HUDEP-2 (cell line): ENCODE measurements at regions not wholly inside any gene's neighbourhood (a gene's known extent, or its start where the extent isn't known, plus 50 kb on each side); places are given as distances from the start of the nearest gene placed in this dataset.

Experiments used
- DNase-seq, 76 experiments: peaks; one replicate each; lab custom pipeline; 2025; ENCODE audit not compliant: unreplicated experiment in 76 of 76; lab: John Stamatoyannopoulos, UW

DNA sequence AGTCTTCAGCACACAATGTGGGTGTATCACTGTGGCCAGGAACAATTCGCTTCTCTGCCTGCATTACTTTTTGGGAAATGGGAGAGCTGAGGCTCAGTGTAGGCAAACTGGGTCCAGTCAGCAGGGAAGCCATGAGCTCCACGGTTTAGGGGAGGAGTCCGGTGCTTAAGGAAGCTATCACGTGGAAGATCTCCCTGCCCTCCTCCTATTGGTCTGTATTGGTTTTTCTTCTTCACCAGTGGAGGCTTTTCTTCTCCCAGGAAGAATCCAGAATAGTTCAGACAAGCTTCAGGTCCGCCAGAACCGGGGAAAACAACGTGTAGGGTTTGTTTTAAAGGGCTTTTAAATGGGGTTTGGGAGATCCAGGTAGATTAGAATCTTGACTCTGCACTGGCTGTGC lies 156.2 kb upstream of the CAMK1G start:
- no peak for DNase-seq

DNA sequence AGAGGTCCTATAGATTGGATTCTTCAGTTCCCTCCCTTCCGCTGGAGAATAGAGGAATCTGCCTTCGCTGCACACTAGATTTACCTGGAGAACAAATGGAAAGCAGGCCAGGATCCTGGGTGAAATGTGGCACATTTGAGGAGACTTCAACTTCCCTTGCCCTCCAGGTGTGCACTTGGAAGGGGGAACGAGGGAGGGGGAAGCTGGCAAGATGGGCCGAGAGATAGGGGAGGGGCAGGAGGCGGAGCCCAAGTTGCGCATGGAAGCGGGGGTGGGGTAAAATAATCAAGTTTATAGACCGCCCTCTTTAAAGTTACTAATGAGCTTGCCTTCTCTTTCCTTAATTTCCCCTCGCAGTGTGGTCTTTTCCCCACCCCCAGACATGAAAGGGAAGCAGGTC lies 155.7 kb upstream of the CAMK1G start:
- no peak for DNase-seq

DNA sequence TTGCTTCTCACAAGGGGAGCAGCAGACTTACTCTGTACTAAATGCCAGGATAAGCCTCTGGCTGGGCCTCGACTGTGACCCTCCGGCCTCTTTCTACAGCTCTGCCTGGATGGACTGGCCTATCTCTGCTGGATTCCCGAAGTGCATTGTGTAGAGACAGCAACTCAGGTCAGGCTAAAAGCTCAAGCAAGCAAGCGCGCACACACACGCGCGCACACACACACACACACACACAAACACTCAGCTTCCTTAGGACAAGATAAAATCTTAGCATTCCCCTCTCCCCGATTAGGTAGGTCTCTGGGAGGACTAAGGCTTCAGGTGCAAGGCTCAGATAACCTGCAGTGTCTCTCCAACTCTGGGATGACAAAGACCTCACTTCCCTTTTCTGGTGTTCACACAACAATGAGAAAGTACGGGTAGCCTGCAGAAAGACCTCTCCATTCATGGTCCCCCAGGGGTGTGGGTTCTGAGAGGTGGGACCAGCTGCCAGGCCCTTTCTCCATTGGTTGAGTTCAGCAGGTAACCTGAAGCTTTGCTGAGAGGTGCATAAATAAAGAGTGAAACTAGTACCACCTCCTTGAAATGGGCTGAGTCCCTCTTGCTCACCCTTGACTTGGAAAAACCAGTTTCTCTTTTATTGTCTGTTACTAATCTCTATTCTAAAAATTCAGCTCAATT lies 155.1 kb upstream of the CAMK1G start:
- no peak for DNase-seq

DNA sequence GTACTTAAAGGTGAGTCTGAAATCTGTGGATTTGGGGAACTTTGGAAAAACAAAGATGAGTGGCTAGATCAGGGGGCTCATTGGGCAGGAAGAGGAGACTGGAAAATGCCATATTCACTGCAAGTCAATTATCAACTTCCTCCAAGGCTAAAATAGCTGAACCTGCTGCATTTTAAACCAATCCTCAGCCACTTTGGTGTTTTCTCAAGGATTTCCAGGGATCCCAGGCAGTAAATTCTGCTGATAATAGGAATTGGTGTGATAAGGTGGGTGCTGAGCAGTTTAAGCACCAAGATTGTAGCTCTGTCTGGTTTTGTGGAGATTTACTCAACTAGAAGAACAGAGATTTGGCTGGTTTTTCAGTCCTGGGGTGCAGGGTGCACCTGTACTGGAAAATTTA lies 153.9 kb upstream of the CAMK1G start:
- no peak for DNase-seq

DNA sequence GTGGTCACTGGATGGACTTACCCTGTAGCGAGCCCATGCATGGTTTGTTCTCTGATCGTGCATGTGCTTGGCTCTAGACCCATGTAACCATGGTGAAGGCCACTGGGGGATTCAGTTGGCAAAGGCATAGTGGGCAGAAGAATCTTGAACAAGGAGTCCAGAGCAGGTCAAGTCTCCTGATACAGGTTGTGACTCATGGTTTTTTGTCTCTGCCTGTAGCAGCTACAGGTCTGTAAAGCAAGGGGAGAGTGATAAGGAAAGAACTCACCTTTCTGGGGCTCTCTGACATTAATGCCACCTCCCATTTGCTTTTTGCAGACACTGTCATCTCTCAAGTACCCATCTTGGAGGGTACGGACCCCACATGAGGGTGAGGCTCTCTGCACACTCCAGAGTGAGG lies 153.4 kb upstream of the CAMK1G start:
- DNase-seq, result no peak

DNA sequence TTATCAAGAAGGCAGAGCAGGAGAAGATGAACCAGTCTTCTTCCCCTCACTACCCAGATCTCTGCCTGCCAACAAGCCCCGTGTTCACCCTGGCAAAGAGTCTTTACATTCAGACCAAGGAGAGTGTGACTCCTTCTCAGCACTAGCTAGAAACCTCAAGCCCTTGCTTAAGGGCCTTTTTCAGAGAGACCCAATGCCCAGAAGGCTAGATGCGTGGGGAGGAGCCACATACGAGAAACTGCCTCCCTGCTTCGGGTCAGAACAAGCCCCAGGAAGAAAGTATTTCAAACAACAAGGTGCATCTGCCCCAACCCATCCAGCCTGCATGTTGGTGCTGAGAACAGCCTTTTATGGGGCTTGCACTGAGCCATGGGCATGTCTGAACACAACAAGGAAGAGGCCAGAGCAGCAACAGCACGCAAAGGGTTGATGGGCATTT lies 152.7 kb upstream of the CAMK1G start:
- DNase-seq, result no peak

DNA sequence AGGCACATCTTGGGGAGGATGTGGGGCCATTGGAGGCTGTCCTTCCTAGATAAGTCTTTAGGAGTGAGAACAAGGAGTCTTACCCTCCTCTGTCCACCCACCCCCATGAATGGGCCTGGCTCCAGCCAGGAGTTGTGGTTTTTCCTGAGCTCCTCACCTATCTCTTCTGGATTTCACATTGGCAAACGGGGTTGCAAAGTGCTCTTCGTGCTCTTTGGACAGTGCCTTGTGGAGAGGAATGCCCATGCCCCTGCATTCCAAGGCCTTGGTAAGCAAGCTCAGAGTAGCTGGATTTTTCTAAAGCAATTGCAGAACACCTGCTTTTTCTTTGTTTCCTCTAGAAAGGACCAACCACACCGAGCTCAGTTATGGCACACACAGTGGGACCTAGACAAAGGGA lies 152.1 kb upstream of the CAMK1G start:
- DNase-seq, result no peak

DNA sequence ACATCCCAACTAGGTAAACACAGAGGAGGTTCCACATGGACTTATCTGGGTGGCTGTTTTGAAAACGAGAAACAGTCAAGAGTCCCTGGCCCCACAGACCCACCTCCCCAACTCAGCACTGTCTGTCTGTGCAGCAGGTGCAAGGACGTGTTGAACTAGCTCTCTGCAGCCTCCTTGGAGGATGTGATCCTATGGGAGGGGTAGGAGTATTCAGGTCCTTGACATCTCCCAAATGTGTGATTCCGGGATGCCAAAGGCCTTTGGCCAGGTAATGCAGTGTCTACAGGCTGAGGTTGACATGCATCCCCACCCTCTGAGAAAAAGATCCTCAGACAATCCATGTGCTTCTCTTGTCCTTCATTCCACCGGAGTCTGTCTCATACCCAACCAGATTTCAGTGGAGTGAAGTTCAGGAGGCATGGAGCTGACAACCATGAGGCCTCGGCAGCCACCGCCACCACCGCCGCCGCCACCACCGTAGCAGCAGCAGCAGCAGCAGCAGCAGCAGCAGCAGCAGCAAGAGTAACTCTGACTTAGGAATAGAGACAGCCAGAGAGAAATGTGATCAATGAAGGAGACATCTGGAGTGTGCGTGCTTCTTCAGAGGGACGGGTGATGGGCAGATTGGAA lies 151.6 kb upstream of the CAMK1G start:
- DNase-seq, result no peak

DNA sequence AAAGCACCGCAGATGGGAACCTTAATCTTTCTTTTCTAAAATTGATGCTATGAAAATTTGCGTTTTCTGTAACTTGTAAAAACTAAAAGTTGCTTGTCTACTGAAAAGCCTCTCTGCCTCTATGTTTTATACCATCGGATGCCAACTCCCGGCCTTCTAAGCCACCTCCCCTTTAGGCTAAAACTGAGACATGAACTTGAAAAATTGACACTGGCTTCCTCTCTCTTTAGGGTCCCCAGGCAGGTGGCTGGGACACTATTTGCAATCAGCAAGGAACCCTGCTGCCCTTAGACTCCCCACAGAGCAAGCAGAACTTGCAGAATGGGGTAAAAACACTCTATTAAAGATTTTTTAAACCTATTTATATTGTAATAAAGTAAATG lies 151.1 kb upstream of the CAMK1G start:
- DNase-seq, result no peak

DNA sequence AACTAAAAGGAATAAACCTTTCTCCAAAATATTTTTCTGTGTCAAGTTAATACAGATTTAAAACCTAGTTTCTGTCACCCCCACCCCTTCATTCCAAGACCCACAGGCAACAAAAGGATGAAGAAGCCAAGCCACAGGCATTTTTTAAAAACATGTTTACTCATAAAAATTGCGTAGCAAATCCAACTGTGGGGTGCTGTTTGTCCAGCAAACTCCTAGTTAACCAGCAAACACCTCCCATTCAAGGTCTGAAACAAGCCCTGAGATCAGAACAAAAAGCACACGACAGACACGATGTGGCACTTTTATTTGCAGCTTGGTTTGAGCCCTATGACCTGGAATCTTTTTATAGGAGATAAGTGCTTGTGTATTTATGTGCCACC lies 149.9 kb upstream of the CAMK1G start:
- DNase-seq, result no peak

DNA sequence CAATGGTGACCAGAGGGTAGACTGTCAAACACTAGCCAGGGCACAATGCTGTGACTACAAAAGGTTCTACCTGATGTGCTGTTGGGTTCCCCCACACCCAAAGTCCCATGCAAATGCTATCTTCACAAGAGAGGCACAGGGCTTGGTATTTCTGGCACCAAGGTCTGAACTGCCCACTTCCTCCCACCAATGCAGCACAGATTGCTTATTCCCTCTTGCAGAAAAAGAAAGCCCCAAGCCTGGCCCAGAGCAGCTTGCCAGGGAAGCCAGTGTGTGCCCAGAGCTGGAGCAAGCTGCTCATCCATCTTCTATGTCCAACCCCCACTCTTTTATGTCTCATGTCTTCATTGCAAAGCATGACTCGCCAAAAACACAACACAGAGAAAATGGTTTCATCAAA lies 149.4 kb upstream of the CAMK1G start:
- DNase-seq, result no peak

DNA sequence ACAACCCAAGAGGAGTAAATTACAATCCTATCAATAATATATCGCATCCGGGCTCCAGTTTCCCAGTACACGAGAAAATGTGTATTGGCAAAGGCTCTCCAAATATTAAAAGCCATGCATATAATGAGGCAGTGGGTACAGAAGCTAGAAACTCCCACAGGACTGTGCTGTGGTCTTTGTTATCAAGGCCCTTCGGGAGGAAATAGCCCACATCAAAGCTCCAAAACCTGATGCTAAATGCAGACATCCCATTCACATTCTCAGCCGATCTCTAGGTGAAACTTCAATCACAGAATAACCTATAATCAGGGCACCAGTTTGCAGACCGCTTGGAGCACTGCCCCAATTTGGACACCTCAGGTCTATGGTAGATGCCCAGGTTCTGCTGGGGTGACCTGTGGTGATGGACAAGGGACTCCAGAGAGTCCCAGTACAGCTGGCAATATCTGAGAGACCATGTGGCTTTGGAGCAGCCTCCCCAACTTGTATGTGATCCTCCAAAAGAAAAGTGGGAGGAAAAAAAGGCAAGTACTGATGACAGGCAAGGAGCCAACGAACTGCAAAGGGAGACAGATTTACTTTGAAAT lies 148.8 kb upstream of the CAMK1G start:
- no peak for DNase-seq

DNA sequence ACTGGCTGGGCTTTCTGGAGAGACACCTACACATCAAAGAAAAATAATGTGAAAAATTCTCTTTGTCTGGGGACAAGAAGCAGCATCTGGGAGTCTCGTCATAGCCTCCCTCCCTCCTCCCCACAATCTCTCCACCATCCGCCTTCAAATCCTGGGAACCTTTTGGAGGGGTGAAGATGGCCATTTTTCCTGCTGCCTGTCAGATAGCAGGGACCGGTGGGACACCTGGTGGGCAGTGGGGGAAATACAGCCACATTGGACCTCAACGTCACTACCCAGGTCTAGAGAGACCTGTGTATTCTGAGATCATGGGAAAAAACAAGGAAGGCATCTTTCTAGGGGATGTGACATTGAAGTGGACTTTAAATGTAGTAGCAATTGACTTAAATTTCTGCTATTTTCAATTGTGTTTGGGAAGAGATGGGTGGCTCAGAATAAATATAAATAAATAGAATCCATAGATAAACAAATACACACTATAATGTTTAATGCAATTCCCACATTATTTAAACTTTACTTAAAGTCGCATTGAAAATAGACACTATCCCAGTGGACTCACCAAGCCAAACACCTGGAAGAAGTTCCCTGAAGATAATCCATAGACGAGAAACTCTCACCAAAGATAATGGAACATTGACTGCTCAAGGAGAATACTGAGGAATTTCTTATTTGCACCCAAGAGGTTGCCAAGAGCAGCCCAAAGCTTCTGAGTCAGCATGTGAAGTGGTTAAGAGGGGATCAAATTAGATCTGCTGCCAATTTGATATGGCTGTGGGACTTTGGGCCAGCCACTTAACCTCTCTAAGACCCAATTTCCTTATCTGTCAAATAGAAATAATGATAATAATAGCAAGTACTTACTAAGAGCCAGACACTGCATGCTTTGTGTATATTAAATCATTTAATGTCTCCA lies 147.6 kb upstream of the CAMK1G start:
- DNase-seq, result peak in 41 of 76 experiments; percentile 1 to 53 (median 14)

DNA sequence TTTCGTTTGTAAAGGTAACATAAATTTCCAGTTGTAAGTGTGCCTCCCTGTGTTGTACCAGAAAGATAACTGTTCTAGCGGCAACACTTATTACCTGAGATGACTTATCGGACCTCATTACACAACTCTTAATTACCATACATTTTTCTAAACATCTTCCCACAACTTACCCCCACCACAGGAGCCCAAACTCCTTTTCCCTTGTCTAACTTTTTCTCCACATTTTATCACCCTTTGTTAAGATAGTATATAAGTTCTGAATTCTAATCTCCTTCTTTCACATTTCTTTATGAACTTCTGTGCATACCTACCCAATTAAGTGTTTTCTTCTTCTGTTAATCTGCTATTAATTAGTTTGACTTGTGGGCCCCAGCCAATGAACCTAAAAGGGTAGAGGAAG lies 143.7 kb upstream of the CAMK1G start:
- no peak for DNase-seq

DNA sequence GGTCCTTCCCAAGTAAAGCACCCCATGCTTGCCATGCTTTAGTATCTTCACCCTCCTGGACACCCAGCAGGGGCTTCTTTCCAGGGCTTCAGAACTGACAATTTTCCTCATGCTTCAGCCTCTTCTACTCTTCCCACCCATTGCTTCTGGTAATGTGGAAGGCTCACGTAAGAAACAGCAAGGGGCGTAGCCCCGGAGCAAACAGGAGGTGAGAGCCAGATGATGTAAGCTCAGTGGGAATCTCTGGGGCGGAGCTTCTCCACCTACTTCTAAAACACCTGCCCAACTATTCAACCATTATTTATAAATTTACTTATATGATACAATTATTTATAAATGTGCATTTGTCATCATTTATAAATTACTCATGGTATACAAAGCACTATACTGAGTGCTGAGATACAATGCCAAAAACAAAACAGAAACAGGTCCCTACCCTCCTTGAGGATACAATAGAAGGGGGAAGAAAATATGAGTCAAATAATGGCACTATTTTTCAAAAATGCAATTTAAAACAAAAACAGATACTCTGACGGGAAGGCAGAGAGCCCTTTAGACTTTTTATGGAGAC lies 140.1 kb upstream of the CAMK1G start:
- no peak for DNase-seq

DNA sequence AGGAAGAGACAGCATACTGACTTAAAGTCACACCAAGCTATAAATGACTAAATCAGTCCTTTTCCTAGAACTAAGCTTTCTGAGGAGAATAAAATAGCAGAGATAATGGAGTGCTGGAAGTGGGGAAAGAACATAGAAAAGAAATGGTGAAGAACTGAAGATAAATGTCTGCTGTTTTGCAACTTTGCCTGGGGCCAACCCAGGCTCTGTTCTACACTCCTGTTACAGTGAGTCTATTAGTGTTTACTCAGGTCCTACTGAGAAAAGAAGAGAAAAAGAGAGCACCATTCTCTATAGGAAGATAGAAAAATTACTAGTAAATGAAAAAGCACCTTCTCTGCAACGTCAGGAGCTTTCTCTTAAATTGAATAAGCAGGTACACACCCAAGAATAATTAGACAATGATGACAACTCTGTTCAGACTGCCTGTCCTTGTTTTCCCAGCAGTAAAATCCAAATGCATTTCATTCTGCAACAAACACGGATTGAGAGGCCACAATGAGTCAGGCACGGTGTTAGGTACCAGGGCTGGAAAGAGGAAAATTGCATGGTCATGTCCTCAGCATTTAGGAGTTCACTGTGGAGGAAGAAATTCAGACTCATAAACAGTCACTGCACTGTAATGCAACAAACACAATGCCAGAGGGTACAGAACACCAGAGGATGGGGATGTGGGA lies 139.4 kb upstream of the CAMK1G start:
- DNase-seq, result no peak

DNA sequence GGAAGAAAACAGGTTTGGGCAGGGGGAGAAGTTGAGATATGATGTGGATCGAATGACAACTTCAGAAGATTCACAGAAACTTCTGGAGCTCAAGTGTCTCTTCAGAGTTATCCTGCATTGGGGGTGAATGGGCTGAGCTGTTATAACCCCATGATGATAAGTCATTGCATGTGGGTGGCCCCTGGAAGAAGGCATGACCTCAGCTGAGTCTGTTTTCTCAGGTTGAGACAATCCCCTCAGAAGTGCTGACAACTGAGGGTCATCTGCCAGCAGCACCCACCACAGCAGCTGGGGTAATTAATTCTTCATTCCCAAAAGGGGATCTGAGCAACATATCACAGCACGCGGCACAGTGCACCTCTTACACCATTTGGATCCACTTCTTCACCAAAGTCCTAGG lies 138.6 kb upstream of the CAMK1G start:
- DNase-seq, result no peak

DNA sequence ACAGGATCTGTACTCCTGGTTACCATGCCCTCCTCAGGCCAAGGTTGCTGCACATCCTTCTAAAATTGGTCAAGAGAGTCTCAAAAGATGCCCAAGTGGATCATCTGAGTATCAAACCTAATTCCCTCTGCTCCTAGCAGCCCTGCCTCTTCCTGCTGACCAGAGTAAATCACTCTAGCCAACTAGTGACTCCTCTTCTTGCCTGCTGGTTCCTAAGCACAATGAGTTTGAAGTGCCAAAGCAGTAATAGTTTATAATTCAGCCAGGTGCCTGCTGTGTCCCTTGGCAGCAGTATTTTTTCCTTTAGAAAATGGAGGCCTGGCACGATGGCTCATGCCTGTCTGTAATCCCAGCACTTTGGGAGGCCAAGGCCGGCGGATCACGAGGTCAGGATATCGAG lies 137.9 kb upstream of the CAMK1G start:
- no peak for DNase-seq

DNA sequence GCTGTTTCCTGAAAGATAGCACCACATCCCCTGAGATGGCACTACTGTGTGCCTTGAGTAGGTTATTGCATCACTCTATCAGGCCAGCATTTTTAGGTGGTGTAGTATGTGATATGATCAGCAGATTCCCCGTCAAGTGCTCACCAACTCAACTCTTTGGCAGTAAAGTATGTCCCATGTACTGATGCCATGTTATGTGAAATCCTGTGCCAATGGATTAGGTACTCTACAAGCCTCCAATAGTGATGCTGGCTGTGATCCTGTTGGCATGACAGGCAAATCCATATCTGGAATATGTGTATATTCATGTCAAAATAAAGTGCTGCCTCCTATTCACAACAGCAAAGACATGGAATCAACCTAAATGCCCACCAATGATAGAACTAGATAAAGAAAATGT lies 137.2 kb upstream of the CAMK1G start:
- DNase-seq, result no peak

DNA sequence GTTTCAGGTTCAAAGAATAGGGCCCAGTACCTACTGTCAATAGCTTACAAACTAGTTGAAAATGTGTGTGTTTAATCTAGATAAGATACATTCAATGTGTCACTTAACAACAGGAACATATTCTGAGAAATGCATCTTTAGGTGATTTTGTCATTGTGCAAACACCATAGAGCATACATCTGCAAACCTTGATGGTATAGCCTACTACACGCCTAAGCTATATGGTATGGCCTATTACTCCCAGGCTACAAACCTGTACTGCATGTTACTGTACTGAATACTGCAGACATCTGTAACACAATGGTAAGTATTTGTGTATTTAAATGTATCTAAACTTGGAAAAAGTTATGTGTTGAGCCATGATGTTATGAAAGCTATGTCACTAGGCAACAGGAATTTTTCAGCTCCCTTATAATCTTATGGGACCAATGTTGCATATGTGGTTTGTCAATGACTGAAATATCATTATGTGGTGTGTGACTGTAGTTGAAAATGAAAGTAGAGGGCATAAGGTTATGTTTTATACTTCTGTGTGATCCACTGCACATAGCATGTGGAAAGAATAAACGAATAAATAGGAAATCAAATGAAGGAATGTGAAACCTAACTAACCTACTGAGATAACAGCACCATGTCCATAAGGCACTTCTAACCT lies 129.0 kb upstream of the CAMK1G start:
- DNase-seq, result no peak
